Germinal center (tissue), 1 donor: ENCODE measurements at regions not wholly inside any gene's neighbourhood (a gene's known extent, or its start where the extent isn't known, plus 50 kb on each side); places are given as distances from the start of the nearest gene placed in this dataset.

Experiments
- DNase-seq: peaks from one replicate; pipeline ENCODE4 v3.0.0; 2012; ENCODE audit warnings: mixed read lengths, low spot score

- DNase-seq, result no peak
Measured at GRCh38 chr3:83092521-83093221, 1331.2 kb upstream of the GBE1 start.

DNA sequence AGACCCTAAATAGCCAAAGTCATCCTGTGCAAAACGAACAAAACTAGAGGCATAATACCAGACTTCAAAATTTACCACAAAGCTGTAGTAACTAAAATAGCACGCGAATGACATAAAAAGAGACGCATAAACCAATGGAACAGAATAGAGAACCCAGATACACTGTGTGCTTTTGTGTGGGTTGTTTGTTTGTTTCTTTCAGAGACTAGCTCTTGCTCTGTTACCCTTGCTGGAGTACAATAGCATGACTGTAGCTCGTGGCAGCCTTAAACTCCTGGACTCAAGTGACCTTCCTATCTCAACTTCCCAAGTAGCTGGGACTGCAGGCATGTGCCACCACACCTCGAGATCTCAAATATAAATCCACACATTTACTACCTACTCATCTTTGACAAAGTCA is 1314.6 kb upstream of the GBE1 start:
- DNase-seq, result no peak

GRCh38 chr3:83074485-83074884 is 1313.0 kb upstream of the GBE1 start:
- DNase-seq, result no peak

DNA sequence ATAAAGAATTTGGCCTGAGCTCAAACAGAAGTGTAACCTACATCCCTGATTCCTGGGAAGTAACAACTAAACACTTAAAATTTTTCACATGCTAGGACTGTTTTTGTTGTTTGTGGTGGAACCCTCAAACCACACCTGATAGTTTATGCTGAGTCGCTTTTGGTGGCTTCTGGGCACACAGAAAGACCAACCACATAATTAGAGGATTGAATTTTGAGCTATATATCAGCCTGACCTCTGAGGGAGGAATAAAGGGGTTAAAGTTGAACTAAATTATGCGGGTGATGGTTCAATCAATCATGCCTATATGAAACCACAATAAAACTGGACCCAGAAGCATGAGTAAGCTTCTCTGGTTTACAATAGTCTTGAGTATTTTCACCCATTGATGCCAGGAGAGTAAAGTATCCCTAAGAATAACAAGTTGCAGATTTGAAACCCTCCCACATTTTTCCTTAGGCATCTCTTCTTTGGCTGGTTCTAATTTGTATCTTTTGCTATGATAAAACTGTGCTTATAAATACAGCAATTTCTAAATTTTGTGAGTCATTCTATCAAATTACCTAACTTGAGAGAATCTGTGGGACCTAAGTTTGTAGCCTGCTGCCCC is 1304.5 kb upstream of the GBE1 start:
- DNase-seq, result no peak

DNA sequence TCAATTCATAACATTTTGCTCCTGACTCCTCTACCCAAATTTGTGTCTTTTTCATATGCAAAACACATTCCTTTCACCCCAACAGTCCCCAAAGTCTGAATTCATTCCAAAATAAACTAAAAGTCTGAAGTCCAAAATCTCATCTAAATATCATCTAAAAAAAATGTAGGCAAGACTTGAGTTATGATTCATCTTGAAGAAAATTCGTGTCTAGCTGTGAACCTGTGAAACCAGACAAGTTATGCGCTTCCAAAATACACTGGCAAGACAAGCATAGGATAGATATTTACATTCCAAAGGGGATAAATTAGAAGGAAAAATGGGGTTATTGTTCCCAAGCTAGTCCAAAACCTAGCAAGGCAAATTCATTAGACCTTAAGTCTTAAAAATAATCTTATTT is 1302.0 kb upstream of the GBE1 start:
- DNase-seq, result no peak

- DNase-seq, result no peak
Measured at GRCh38 chr3:83048556-83048955, 1287.1 kb upstream of the GBE1 start.

DNA sequence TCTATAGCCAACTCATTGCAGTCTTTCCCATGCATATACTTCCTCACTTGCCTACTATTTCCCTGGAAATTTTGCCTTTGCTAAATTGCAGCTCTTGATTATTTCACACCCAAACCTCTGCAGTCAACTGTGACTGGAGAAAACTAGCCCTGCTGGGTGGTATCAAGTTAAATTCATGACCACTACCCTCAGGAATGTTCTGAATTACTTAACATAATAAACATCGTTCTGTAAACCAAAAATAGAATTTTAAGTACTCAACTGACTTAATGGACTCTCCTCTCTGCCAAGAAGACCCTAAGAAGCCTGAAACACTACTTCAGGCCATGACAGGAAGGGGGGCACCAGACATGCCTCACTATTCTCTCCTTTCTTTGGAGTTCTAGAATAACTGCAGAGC is 1278.0 kb upstream of the GBE1 start:
- DNase-seq, result no peak

DNA sequence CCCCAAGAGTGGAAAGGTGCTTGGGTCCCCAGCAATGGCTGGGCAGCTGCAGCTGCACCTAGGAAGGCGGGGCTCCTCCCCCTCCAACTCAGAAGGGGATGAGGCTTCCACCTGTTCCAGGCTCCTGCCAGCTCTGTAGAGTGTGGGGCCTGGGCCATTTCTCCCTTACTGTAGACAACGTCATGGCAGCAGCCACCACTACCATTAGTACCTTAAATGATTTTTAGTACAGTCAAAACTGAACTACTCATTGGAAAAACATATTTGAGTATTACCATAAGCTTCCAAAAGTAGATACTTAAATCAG is 1274.2 kb upstream of the GBE1 start:
- no peak for DNase-seq

- DNase-seq, result no peak
Measured at GRCh38 chr3:83034806-83035703, 1273.6 kb upstream of the GBE1 start.

DNA sequence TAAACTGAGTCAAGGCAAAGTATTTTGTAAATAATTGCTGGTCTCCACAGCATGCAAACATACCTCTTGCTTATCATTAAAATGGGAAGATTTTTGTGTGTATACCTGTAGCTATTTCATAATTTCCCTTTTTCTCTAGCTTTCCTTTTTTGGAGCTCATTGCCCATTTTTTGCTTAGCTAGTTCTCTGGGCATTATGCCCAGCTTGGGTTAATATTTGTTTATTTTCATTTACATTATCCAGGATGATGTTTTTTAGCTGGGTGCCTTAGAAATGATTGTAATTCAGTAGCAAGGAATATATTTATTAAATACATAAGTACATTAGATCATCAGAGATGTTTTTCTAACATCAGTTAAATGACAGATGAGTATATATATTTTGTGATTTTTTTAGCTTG is 1271.7 kb upstream of the GBE1 start:
- no peak for DNase-seq

- no peak for DNase-seq
Measured at GRCh38 chr3:83023086-83023485, 1261.6 kb upstream of the GBE1 start.

DNA sequence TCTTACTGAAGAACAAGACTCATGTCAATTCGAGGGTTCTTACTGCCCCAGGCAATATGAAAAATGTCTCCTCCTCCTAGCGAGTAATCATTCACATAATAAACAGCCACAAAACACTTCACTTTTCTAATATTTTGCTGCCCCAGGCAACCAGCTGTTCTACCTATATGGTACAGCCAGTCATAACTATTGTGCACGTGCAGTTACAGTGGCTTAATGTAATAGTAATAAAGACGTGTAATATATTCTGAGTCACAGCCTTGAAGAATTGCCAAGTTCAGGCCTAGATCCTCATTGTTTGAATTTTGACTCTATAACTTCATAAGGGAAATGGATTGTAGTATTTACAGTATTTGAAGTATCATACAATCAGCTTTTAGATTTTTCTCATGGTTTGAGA is 1250.0 kb upstream of the GBE1 start:
- DNase-seq, result no peak

DNA sequence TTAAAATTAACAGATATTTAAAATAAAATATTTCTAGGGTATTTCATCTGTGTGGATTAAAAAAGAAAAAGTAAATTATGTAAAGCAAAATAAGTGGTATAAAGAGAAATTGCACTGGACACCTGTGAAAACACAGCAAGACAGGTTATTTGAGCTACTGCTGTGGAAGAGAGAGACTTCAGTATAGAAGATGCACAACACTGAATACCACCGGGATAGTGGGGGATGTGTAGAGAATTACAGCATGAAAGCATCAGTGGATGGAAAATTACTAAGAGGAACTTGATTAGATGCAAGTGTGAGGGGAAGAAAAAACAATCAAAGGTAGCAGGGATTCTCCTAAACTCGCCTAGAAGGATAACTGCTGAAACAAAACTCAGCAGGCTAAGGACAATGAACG is 1242.5 kb upstream of the GBE1 start:
- DNase-seq, result no peak

DNA sequence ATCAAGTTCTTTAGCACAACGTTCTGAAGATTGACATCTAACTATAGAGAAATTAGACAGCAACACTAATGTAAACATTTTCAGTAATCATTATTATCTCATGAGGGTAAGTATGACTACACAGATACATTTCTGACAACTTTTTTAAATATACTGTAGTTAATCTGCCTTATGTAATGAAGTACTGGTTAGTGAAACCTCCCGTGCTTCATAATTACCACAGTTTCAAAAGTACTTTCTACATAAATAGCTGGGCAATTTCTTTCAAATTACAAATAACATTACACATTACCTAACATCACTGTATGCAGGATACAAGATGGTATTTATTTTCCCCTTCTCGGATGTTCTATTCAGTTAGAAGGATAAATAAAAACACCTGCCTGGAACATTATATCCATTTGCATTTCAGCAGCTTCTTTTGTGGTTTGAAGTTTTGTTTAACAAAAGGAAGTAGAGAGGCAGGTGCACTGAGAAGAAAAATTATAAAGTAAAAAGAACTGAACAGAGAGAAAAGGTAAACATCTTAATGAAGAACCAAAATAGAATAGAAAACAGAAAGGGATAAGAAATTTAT is 1241.5 kb upstream of the GBE1 start:
- no peak for DNase-seq

GRCh38 chr3:82999777-83000176 is 1238.3 kb upstream of the GBE1 start:
- DNase-seq, result no peak

DNA sequence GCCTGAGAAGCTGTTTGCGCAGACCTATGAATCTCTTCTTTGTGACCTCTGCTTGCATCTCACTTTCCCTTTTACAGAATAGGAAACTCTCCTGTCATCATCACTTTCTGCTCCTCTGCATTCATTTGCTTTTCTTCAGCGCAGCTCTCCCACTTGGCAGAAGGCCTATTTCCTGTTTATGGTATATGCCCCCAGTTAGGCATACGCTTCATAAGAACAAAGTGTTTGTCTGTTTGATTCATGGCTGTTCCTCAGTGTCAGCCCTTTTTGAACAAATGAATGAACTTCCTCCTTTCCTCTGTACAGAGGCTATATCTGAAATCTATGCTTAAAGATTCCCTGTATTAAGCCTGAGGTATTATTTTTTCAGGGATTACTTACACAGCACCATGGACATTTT is 1216.9 kb upstream of the GBE1 start:
- no peak for DNase-seq

DNA sequence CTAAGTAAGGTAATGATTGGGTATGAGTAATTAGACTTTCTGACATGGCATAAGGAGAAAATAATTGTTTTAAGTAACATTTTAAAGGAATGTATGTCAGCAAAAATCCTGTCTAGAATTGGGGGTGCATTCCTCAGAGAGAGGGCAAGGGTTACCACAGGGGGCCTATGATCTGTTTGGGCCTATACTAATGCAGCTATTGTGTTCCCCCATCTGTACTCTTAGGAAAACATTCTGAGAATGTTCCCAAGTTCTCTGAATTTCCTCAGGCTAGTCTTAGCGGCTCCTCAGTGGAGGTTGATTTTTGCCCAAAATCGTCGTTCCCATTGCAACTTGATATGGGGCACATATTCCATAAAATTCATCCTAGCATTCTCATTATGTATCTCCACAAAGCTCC is 1216.4 kb upstream of the GBE1 start:
- no peak for DNase-seq

DNA sequence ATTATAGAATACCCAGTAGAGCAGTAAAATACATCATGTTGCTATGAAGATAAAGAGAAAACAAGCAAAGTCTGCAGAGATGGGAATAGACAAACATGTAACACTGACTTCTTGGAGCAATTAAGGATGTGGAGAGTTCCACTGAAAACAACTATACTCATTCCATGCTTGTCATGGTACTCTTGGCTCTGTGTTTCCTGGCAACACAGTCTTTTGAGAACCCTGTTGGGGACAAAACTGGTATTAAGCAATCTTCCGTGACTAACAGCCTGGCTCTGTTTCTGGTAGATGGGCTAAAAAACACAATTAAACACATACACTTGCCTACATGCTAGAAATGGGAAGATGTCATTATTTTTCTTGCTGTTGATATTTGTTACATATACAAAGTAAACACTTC is 1212.3 kb upstream of the GBE1 start:
- no peak for DNase-seq

- no peak for DNase-seq
Measured at GRCh38 chr3:82960379-82960778, 1198.9 kb upstream of the GBE1 start.

GRCh38 chr3:82957696-82958095 is 1196.3 kb upstream of the GBE1 start:
- no peak for DNase-seq

DNA sequence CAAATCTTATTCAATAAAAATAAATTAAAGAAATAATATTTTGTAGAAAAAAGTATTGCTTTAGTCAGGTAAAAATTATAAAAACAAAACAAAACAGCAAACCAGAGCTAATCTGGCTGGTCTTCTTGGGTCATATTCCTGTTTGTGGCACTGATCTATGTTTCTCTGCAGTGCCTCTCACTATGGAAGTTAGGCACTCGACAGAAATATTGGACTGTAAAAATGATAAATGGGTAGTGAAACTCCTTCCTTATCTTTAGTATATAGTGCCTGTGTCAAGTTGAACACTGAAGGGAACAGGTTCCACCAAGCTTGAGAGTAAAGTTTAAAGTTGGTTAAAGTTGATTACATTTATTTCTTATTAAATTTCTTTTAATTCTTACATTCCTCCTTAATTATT is 1195.6 kb upstream of the GBE1 start:
- DNase-seq, result no peak

- no peak for DNase-seq
Measured at GRCh38 chr3:82954486-82954885, 1193.0 kb upstream of the GBE1 start.

DNA sequence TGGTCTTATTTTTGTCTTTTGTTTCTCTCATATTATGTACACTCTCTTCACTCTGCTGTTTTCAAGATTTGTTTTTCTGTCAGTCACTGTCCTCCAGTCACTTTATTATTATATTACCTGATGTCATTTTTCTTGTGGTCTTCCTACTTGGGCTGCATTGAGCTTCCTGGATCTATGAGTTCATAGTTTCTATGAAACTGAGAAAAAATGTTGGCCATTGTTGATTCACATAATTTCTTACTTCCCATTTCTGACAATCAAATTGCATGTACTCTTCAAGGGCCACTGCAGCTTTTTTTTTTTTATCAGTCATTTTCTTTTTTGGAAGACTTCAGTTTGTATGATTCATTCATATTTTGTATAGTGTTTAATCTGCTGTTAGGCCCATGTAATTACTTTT is 1180.6 kb upstream of the GBE1 start:
- DNase-seq, result no peak
